Spleen (tissue), 11 donors: ENCODE measurements at regions not wholly inside any gene's neighbourhood (a gene's known extent, or its start where the extent isn't known, plus 50 kb on each side); places are given as distances from the start of the nearest gene placed in this dataset.

Source experiments
- DNase-seq: peaks from one replicate; pipeline ENCODE4 v3.0.0-alpha.2; 2020
- H3K27ac ChIP-seq, 8 donors: fragments of 200-600 bp; sonication (generic) in 7 of 8; 1 replicate in 4 of 8; 2 replicates in 4 of 8; pipeline versions ENCODE4 v1.5.0 to v1.8.0; 2016 to 2021; ENCODE audit warnings: inconsistent platforms in 4 of 8, mild to moderate bottlenecking in 4 of 8, moderate library complexity in 1 of 8
- H3K27me3 ChIP-seq, 7 donors: fragments of 200-600 bp; sonication (generic) in 6 of 7; replicated peaks in 1 of 7; 1 replicate in 4 of 7; 2 replicates in 3 of 7; pipeline versions ENCODE4 v1.5.0 to v1.8.0; 2016 to 2021; ENCODE audit warnings: inconsistent platforms in 3 of 7, mild to moderate bottlenecking in 1 of 7
- H3K36me3 ChIP-seq, 6 donors: fragments of 200-600 bp; sonication (generic) in 5 of 6; 1 replicate in 4 of 6; 2 replicates in 2 of 6; pipeline versions ENCODE4 v1.5.0 to v1.8.0; 2016 to 2021; ENCODE audit warnings: inconsistent platforms in 2 of 6
- H3K4me1 ChIP-seq, 6 donors: fragments of 200-600 bp; sonication (generic) in 5 of 6; 1 replicate in 3 of 6; 2 replicates in 3 of 6; pipeline versions ENCODE4 v1.5.0 to v1.8.0; 2016 to 2021; ENCODE audit warnings: inconsistent platforms in 3 of 6
- H3K4me3 ChIP-seq, 8 donors: fragments of 200-600 bp; sonication (generic) in 7 of 8; 1 replicate in 4 of 8; 2 replicates in 4 of 8; pipeline versions ENCODE4 v1.5.0 to v1.8.0; 2016 to 2021; ENCODE audit warnings: inconsistent platforms in 4 of 8, mild to moderate bottlenecking in 4 of 8, moderate library complexity in 2 of 8
- H3K9me3 ChIP-seq, 8 donors: fragments of 200-600 bp; sonication (generic) in 7 of 8; 1 replicate in 4 of 8; 2 replicates in 4 of 8; pipeline versions ENCODE4 v1.5.0 to v1.8.0; 2016 to 2021; ENCODE audit warnings: inconsistent platforms in 4 of 8
- CTCF ChIP-seq, 11 experiments: fragments of 200-600 bp in 7 of 11; fragments of 450-650 bp in 4 of 11; sonication (generic) in 4 of 11; IDR thresholded peaks in 8 of 11; conservative IDR thresholded peaks in 3 of 11; 1 replicate in 7 of 11; 2 replicates in 4 of 11; pipeline versions ENCODE4 v1.4.0 to v1.8.0; 2016 to 2021; ENCODE audit warnings: antibody characterized with exemption in 11 of 11, inconsistent platforms in 4 of 11, mild to moderate bottlenecking in 1 of 11
- POLR2A ChIP-seq, 3 donors: fragments of 450-650 bp; IDR thresholded peaks; one replicate each; pipeline ENCODE4 v1.5.1; 2017; ENCODE audit warnings: antibody characterized with exemption in 3 of 3, mild to moderate bottlenecking in 1 of 3
- POLR2AphosphoS5 ChIP-seq, 3 donors: sonication (generic); formaldehyde crosslinking; IDR thresholded peaks; one replicate each; pipeline ENCODE4 v1.5.1; 2017; ENCODE audit warnings: antibody characterized with exemption in 3 of 3
- WGBS, 5 donors: extraction: QIAGEN DNeasy Blood & Tissue Kit in 3 of 5; methylation state at CpG; one replicate each; pipeline versions ENCODE4 v1.1.5 to v1.1.7; 2013 to 2018; 5-methylcytosine and 5-hydroxymethylcytosine counted together
- intact Hi-C: fragments of 100-400 bp; cut with DNase I; formaldehyde crosslinking; loops from one replicate; pipeline ENCODE4 v1.15.0; 2023; ENCODE audit warnings: low total_unique reads
- donor health status: healthy with polysubstance abuse.
- donor health status: DM: no; HTN: no; CAD: no; lungs with moderate emphysema.
- donor health status: DM: no; HTN: no; CAD: no.
- donor health status: Bipolar disorder and iron deficiency.
- donor health status: healthy.
- donor health status: DM: no; HTN: no; CAD: no.
- donor health status: DM: yes; HTN: yes; CAD: no.

GRCh38 chr20:61086031-61086430, 166.0 kb upstream of the CDH4 start:
- no peak overlapping the region for H3K27ac ChIP-seq
- H3K4me1 ChIP-seq, result no peaks in the 10 kb centered on the region
- no peaks in the 10 kb centered on the region for H3K36me3 ChIP-seq
- H3K27me3 ChIP-seq, result no peaks in the 10 kb centered on the region
- intact Hi-C loops, result no loop called here
- 81 to 88% (median 85%) methylated on average over 1 of the region's 1 CpG for WGBS, 5 donors
- TF ChIP-seq POLR2AphosphoS5 (IDR thresholded peaks at IDR 0.05) (no peak), CTCF (IDR thresholded peaks at IDR 0.05 in 8 of 11, conservative IDR thresholded peaks at IDR 0.05 in 3 of 11) (no peak), POLR2A (IDR thresholded peaks at IDR 0.05) (no peak)
- no peak for DNase-seq
- peaks cover 0 to 34% (median 4%) of the 10 kb centered on the region in 8 donors for H3K9me3 ChIP-seq
- no peak overlapping the region for H3K4me3 ChIP-seq

GRCh38 chr20:61090541-61090940, 161.5 kb upstream of the CDH4 start:
- TF ChIP-seq POLR2A (IDR thresholded peaks at IDR 0.05), result no peak
- TF ChIP-seq CTCF (IDR thresholded peaks at IDR 0.05 in 8 of 11, conservative IDR thresholded peaks at IDR 0.05 in 3 of 11), result no peak
- TF ChIP-seq POLR2AphosphoS5 (IDR thresholded peaks at IDR 0.05), result no peak
- Histone ChIP-seq H3K4me3 (no peak overlapping the region), H3K27ac (no peak overlapping the region), H3K4me1 (no peaks in the 10 kb centered on the region), H3K9me3 (peaks cover 0 to 38% (median 22%) of the 10 kb centered on the region in 8 donors), H3K27me3 (no peaks in the 10 kb centered on the region), H3K36me3 (no peaks in the 10 kb centered on the region)
- 46 to 52% (median 48%) methylated on average over 7 of the region's 7 CpGs for WGBS, 5 donors
- intact Hi-C loops, result no loop called here
- DNase-seq, result no peak

- Histone ChIP-seq H3K36me3 (no peaks in the 10 kb centered on the region), H3K27ac (no peak overlapping the region), H3K27me3 (no peaks in the 10 kb centered on the region), H3K9me3 (peaks cover 0 to 49% (median 34%) of the 10 kb centered on the region in 8 donors), H3K4me3 (no peak overlapping the region), H3K4me1 (no peaks in the 10 kb centered on the region)
- no peak for DNase-seq
- 86 to 91% (median 88%) methylated on average over 9 of the region's 9 CpGs for WGBS, 5 donors
- intact Hi-C loops, result no loop called here
- TF ChIP-seq POLR2AphosphoS5 (IDR thresholded peaks at IDR 0.05) (no peak), CTCF (IDR thresholded peaks at IDR 0.05 in 8 of 11, conservative IDR thresholded peaks at IDR 0.05 in 3 of 11) (no peak), POLR2A (IDR thresholded peaks at IDR 0.05) (no peak)
Measured at GRCh38 chr20:61092251-61092650, 159.8 kb upstream of the CDH4 start.

- Histone ChIP-seq H3K27ac (no peak overlapping the region), H3K4me3 (no peak overlapping the region), H3K36me3 (no peaks in the 10 kb centered on the region), H3K4me1 (no peaks in the 10 kb centered on the region), H3K9me3 (peaks cover 0 to 49% (median 34%) of the 10 kb centered on the region in 8 donors), H3K27me3 (no peaks in the 10 kb centered on the region)
- DNase-seq, result no peak
- 63 to 94% (median 79%) methylated on average over 1 of the region's 1 CpG for WGBS, 5 donors
- TF ChIP-seq CTCF (IDR thresholded peaks at IDR 0.05 in 8 of 11, conservative IDR thresholded peaks at IDR 0.05 in 3 of 11) (no peak), POLR2AphosphoS5 (IDR thresholded peaks at IDR 0.05) (no peak), POLR2A (IDR thresholded peaks at IDR 0.05) (no peak)
- intact Hi-C loops, result no loop called here
Measured at GRCh38 chr20:61094581-61094980, 157.5 kb upstream of the CDH4 start.
